SK-N-SH (cell line): ENCODE measurements at regions not wholly inside any gene's neighbourhood (a gene's known extent, or its start where the extent isn't known, plus 50 kb on each side); places are given as distances from the start of the nearest gene placed in this dataset.
A peak's percentile ranks its signal among the peaks of the same experiment; 100 is the strongest.
"Not testable (repeated sequence)": the region's sequence is repeated elsewhere in the genome, so short reads cannot be mapped to it uniquely, and the experiment has no call there.

Experiments used
- CTCF ChIA-PET: fragments of 300-600, 350-600 bp; formaldehyde crosslinking; extraction: SDS; loops from one replicate; lab custom pipeline; 2021; lab: Yijun Ruan, JAX
- POLR2A ChIA-PET: fragments of 350-600 bp; sonication (Branson Sonifier 250); formaldehyde crosslinking; extraction: SDS; loops from one replicate; lab custom pipeline; 2020; ENCODE audit warnings: antibody characterized with exemption, inconsistent platforms; lab: Yijun Ruan, JAX
- DNase-seq: peaks from one replicate; pipeline ENCODE4 v3.0.0; 2012
- H2AFZ ChIP-seq: fragments of 200-600 bp; sonication (generic); 2 replicates; pipeline ENCODE4 v1.8.1; 2016; ENCODE audit warnings: antibody characterized with exemption, mild to moderate bottlenecking, low read depth
- H3F3A ChIP-seq: fragments of 200-600 bp; sonication (generic); replicated peaks from 2 replicates; pipeline ENCODE3; 2016; ENCODE audit warnings: antibody characterized with exemption, mild to moderate bottlenecking; ENCODE audit not compliant: insufficient read depth
- H3K27ac ChIP-seq, 2 experiments: fragments of 200-500 bp in 1 of 2; fragments of 200-600 bp in 1 of 2; sonication (Bioruptor generic) in 1 of 2; sonication (generic), shearing (Covaris generic) in 1 of 2; 2 replicates each; pipeline versions ENCODE4 v1.5.1 to v1.6.1; 2014 to 2016; ENCODE audit warnings: low read depth in 2 of 2, inconsistent platforms in 1 of 2, low read length in 1 of 2, mild to moderate bottlenecking in 1 of 2, mixed read lengths in 1 of 2
- H3K27me3 ChIP-seq: fragments of 200-600 bp; sonication (generic), shearing (Covaris generic); 2 replicates; pipeline ENCODE4 v1.6.1; 2016; ENCODE audit warnings: mixed run types; ENCODE audit not compliant: insufficient read depth
- H3K36me3 ChIP-seq, 2 experiments: fragments of 200-500 bp in 1 of 2; fragments of 200-600 bp in 1 of 2; sonication (Bioruptor generic) in 1 of 2; sonication (generic) in 1 of 2; replicated peaks in 1 of 2; 2 replicates each; pipeline versions ENCODE3 to v1.5.1; 2014 to 2016; ENCODE audit warnings: low read length in 1 of 2, mild to moderate bottlenecking in 1 of 2; ENCODE audit not compliant: insufficient read depth in 2 of 2, control insufficient read depth in 1 of 2
- H3K4me1 ChIP-seq, 2 experiments: fragments of 200-500 bp in 1 of 2; fragments of 200-600 bp in 1 of 2; sonication (Bioruptor generic) in 1 of 2; sonication (generic), shearing (Covaris generic) in 1 of 2; 2 replicates each; pipeline versions ENCODE4 v1.5.1 to v1.6.1; 2014 to 2016; ENCODE audit warnings: low read depth in 1 of 2, low read length in 1 of 2, mixed run types in 1 of 2; ENCODE audit not compliant: insufficient read depth in 2 of 2, control insufficient read depth in 1 of 2
- H3K4me2 ChIP-seq: fragments of 200-600 bp; sonication (generic), shearing (Covaris generic); 2 replicates; pipeline ENCODE4 v1.6.1; 2017; ENCODE audit warnings: mixed run types
- H3K4me3 ChIP-seq, 2 experiments: fragments of 200-500 bp in 1 of 2; fragments of 200-600 bp in 1 of 2; sonication (Bioruptor generic) in 1 of 2; sonication (generic), shearing (Covaris generic) in 1 of 2; 2 replicates each; pipeline versions ENCODE4 v1.5.1 to v1.8.1; 2014 to 2016; ENCODE audit warnings: low read depth in 2 of 2, inconsistent platforms in 1 of 2, low read length in 1 of 2, mild to moderate bottlenecking in 1 of 2, mixed read lengths in 1 of 2, moderate library complexity in 1 of 2
- H3K79me2 ChIP-seq: fragments of 200-600 bp; sonication (generic); 2 replicates; pipeline ENCODE4 v1.8.1; 2017; ENCODE audit warnings: mild to moderate bottlenecking; ENCODE audit not compliant: insufficient read depth
- H3K9ac ChIP-seq: fragments of 200-600 bp; sonication (generic); 2 replicates; pipeline ENCODE4 v1.6.1; 2017; ENCODE audit warnings: mixed run types
- H3K9me2 ChIP-seq: fragments of 200-600 bp; sonication (generic); 2 replicates; pipeline ENCODE4 v1.6.1; 2017; ENCODE audit warnings: mixed run types
- H3K9me3 ChIP-seq: fragments of 200-600 bp; sonication (generic); 2 replicates; pipeline ENCODE4 v1.6.1; 2017; ENCODE audit warnings: mixed run types, mild to moderate bottlenecking, moderate library complexity
- H4K20me1 ChIP-seq: fragments of 200-600 bp; sonication (generic); 2 replicates; pipeline ENCODE4 v1.6.1; 2017; ENCODE audit warnings: mild to moderate bottlenecking, mixed run types; ENCODE audit not compliant: insufficient read depth
- CHD2 ChIP-seq: fragments of 150-350 bp; IDR thresholded peaks from 2 replicates; pipeline ENCODE4 v1.6.1; 2018; ENCODE audit warnings: low read length; ENCODE audit not compliant: partially characterized antibody
- ELF1 ChIP-seq: IDR thresholded peaks from 2 replicates; pipeline ENCODE4 v1.4.0; 2012
- EP300 ChIP-seq, 2 experiments: IDR thresholded peaks; 2 replicates each; pipeline versions ENCODE4 v1.4.0 to v1.6.1; 2012; ENCODE audit warnings: borderline replicate concordance in 1 of 2, low read depth in 1 of 2, low read length in 1 of 2
- EZH2phosphoT487 ChIP-seq: fragments of 200-600 bp; sonication (generic); IDR thresholded peaks from 2 replicates; pipeline ENCODE4 v1.6.1; 2017; ENCODE audit warnings: low read depth, mixed run types, mild to moderate bottlenecking, antibody characterized with exemption, moderate library complexity, borderline replicate concordance
- FOSL2 ChIP-seq: IDR thresholded peaks from 2 replicates; pipeline ENCODE4 v1.4.0; 2012; ENCODE audit warnings: low read depth, mild to moderate bottlenecking, moderate library complexity, borderline replicate concordance
- NFIC ChIP-seq: IDR thresholded peaks from 2 replicates; pipeline ENCODE4 v1.4.0; 2012; ENCODE audit warnings: borderline replicate concordance
- PBX3 ChIP-seq: IDR thresholded peaks from 2 replicates; pipeline ENCODE4; 2012
- POLR2AphosphoS5 ChIP-seq: IDR thresholded peaks from 2 replicates; pipeline ENCODE4 v1.6.1; 2012; ENCODE audit warnings: low read depth, low read length
- RCOR1 ChIP-seq: fragments of 150-350 bp; IDR thresholded peaks from 2 replicates; pipeline ENCODE4 v1.6.1; 2017; ENCODE audit warnings: antibody characterized with exemption, low read length
- REST ChIP-seq: IDR thresholded peaks from 2 replicates; pipeline ENCODE4 v1.6.1; 2012; ENCODE audit warnings: mild to moderate bottlenecking, low read depth, low read length, moderate library complexity
- TAF1 ChIP-seq: IDR thresholded peaks from 2 replicates; pipeline ENCODE4 v1.6.1; 2012; ENCODE audit warnings: low read depth, mild to moderate bottlenecking, low read length, moderate library complexity, borderline replicate concordance
- USF1 ChIP-seq: IDR thresholded peaks from 2 replicates; pipeline ENCODE4 v1.4.0; 2012; ENCODE audit warnings: low read depth, borderline replicate concordance
- WGBS: methylation state at CpG from one replicate; pipeline ENCODE4 v1.1.6; 2017; ENCODE audit warnings: low lambda C conversion rate; 5-methylcytosine and 5-hydroxymethylcytosine counted together

GRCh38 chrX:1863995-1864394 is 249.1 kb downstream of the ASMT start:
- H3K4me1 ChIP-seq, H3K4me2 ChIP-seq, H3K79me2 ChIP-seq, H3K27ac ChIP-seq, H2AFZ ChIP-seq, H3K9me3 ChIP-seq, H4K20me1 ChIP-seq, H3K4me3 ChIP-seq, H3F3A ChIP-seq, POLR2A ChIA-PET, H3K9me2 ChIP-seq, DNase-seq, H3K9ac ChIP-seq, H3K27me3 ChIP-seq, H3K36me3 ChIP-seq, CTCF ChIA-PET: not testable (repeated sequence)
- WGBS, result 38% methylated on average over 2 of the region's 2 CpGs

- Histone ChIP-seq H3K36me3 (no peaks in the 10 kb centered on the region), H3K9ac (no peak overlapping the region), H4K20me1 (no peaks in the 10 kb centered on the region), H3K4me2 (0 out of 2 replicates have a peak overlapping the region, but pooled peaks have one; percentile 23), H3K4me1 (no peaks in the 10 kb centered on the region), H2AFZ (no peak overlapping the region), H3F3A (no peaks in the 10 kb centered on the region), H3K27ac (no peak overlapping the region), H3K27me3 (peaks cover 7% of the 10 kb centered on the region; the same call in 1 of the 2 replicates), H3K9me2 (no peaks in the 10 kb centered on the region), H3K79me2 (no peaks in the 10 kb centered on the region), H3K4me3 (no peak overlapping the region), H3K9me3 (no peaks in the 10 kb centered on the region)
- no peak for TF ChIP-seq PBX3
- TF ChIP-seq ELF1, result no peak
- no peak for TF ChIP-seq POLR2AphosphoS5
- no peak for TF ChIP-seq EP300 (IDR thresholded peaks at IDR 0.05; ENCODE audit: borderline replicate concordance in 1 of 2, low read depth in 1 of 2, low read length in 1 of 2)
- TF ChIP-seq REST, result no peak
- TF ChIP-seq RCOR1, result no peak
- ChIA-PET POLR2A (no interaction called here), CTCF (no interaction called here)
- WGBS, result 13% methylated on average over 4 of the region's 4 CpGs
- DNase-seq, result no peak
Measured at GRCh38 chrX:1870421-1870820, 255.6 kb downstream of the ASMT start.

- H3K9ac ChIP-seq, result no peak overlapping the region
- H3K9me3 ChIP-seq, result no peaks in the 10 kb centered on the region
- H3K27ac ChIP-seq, result no peak overlapping the region
- no peaks in the 10 kb centered on the region for H3K9me2 ChIP-seq
- WGBS, result 57% methylated on average over 5 of the region's 5 CpGs
- H3K27me3 ChIP-seq, result peaks cover 7% of the 10 kb centered on the region; the same call in 1 of the 2 replicates
- H3K4me1 ChIP-seq, result no peaks in the 10 kb centered on the region
- H3K4me3 ChIP-seq, result no peak overlapping the region
- no peaks in the 10 kb centered on the region for H3F3A ChIP-seq
- H3K36me3 ChIP-seq, result no peaks in the 10 kb centered on the region
- no peak for TF ChIP-seq USF1
- TF ChIP-seq POLR2AphosphoS5, result no peak
- TF ChIP-seq FOSL2, result no peak
- TF ChIP-seq TAF1, result no peak
- no peak for TF ChIP-seq NFIC
- TF ChIP-seq CHD2, result no peak
- no peak for TF ChIP-seq EZH2phosphoT487
- H2AFZ ChIP-seq, result no peak overlapping the region
- no peak for DNase-seq
- ChIA-PET CTCF (no interaction called here), POLR2A (no interaction called here)
- no peak overlapping the region for H3K4me2 ChIP-seq
- no peaks in the 10 kb centered on the region for H3K79me2 ChIP-seq
- H4K20me1 ChIP-seq, result no peaks in the 10 kb centered on the region
Measured at GRCh38 chrX:1871887-1872286, 257.0 kb downstream of the ASMT start.
